ENCODE measurements at regions not wholly inside any gene's neighbourhood (a gene's known extent, or its start where the extent isn't known, plus 50 kb on each side); places are given as distances from the start of the nearest gene placed in this dataset.

DNA sequence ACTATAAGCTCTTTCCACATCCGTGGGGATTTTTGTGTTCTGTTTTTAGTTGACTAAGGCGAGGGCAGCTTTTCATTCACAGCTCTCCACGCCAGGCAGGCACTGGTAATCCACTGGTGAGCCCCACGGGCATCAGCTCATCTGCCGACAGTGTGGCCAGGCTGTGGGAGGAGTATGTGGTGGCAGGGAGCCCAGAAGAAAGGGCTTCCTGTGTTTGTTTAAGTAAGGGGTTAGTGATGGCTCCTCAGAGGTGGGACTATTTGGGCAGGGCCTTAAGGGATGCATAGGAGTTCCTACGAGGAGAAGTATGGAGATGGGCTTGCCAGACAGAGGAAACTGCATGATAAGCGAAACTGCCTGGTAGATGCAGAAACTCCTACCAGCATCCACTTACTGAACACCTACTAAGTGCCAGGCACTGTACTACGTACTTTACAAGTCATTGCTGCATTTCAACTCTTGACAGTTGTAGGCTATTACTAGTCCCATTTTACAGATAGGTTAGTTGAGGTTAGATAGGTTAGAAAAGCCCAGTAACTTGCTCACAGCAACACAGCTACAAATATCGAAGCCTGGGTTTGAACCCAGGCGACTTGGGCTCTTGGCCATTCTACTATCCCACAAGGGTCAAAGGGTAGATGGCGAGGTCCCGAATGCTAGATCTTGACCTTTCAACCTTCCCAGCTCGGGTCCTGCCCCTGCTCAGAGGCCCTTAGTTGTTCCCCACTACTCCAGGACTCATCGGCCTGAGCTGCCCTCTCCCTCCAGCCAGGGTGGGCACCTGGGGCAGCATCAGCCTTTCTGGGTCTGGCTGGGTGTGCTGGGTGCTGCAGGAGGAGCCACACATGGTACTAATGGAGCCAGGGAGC lies 55.1 kb downstream of the CEBPB start:
- DNase-seq (ENCODE audit: low spot score, unreplicated experiment): no peak
- Mint-ChIP-seq H3K4me1 (ENCODE audit: low read depth) (peaks cover 11% of the 10 kb centered on the region), H3K27ac (no peak overlapping the region), H3K9me3 (ENCODE audit: low read depth) (no peaks in the 10 kb centered on the region), H3K27me3 (peaks cover 3% of the 10 kb centered on the region), H3K36me3 (ENCODE audit: insufficient read depth) (no peaks in the 10 kb centered on the region), H3K4me3 (ENCODE audit: low read depth) (no peak overlapping the region)
- TF ChIP-seq, protein P1, sequence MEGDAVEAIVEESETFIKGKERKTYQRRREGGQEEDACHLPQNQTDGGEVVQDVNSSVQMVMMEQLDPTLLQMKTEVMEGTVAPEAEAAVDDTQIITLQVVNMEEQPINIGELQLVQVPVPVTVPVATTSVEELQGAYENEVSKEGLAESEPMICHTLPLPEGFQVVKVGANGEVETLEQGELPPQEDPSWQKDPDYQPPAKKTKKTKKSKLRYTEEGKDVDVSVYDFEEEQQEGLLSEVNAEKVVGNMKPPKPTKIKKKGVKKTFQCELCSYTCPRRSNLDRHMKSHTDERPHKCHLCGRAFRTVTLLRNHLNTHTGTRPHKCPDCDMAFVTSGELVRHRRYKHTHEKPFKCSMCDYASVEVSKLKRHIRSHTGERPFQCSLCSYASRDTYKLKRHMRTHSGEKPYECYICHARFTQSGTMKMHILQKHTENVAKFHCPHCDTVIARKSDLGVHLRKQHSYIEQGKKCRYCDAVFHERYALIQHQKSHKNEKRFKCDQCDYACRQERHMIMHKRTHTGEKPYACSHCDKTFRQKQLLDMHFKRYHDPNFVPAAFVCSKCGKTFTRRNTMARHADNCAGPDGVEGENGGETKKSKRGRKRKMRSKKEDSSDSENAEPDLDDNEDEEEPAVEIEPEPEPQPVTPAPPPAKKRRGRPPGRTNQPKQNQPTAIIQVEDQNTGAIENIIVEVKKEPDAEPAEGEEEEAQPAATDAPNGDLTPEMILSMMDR (IDR thresholded peaks at IDR 0.05; ENCODE audit: unreplicated experiment): no peak

DNA sequence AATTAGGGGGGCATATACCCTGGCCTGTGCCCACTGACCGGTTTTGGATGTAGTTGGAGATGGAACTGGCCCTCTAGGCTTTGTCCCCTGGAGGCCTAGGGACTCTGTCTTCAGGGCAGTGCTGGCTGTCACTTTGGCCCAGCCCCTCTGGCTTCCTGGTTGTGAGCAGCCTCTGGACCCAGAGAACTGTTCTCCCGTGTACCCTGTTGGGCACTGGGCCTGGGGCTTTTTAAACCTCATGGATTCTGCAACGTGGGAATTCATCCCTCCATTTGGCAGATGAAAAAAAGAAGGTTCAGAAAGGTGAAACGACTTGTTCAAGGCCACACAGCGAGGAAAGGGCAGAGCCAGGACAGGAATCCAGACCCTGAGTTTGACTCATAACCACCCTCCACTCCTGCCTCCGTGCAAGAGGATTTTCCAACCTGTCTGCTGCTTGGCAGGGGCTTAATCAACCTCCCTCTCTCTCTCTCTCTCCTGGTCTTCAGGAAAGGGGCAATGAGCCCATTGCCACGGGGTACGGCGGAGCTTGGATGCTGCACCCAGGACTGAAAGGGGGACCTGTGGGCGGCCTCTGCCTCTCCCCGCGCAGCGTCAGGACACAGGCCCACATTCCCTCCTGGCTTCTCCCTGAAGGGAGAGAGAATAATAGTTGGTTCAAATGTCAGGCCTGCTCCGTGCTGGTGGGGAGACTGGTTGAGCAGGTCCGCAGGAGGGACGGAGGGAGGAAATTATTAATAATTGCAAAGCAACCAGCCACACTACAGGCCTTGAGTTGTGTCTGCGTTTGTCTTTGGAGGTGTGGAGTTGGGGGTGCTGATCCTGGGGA lies 56.0 kb downstream of the CEBPB start:
- Mint-ChIP-seq H3K27ac (peak overlapping the region; percentile 88), H3K27me3 (peaks cover 3% of the 10 kb centered on the region), H3K36me3 (ENCODE audit: insufficient read depth) (no peaks in the 10 kb centered on the region), H3K9me3 (ENCODE audit: low read depth) (no peaks in the 10 kb centered on the region), H3K4me3 (ENCODE audit: low read depth) (no peak overlapping the region), H3K4me1 (ENCODE audit: low read depth) (peaks cover 11% of the 10 kb centered on the region)
- TF ChIP-seq, protein P1 (IDR thresholded peaks at IDR 0.05; ENCODE audit: unreplicated experiment): no peak
- DNase-seq (ENCODE audit: low spot score, unreplicated experiment): no peak

GRCh38 chr20:50247196-50248094 lies 56.8 kb downstream of the CEBPB start:
- TF ChIP-seq, protein P1 (IDR thresholded peaks at IDR 0.05; ENCODE audit: unreplicated experiment): no peak
- Mint-ChIP-seq H3K4me1 (ENCODE audit: low read depth) (peaks cover 11% of the 10 kb centered on the region), H3K36me3 (ENCODE audit: insufficient read depth) (no peaks in the 10 kb centered on the region), H3K9me3 (ENCODE audit: low read depth) (no peaks in the 10 kb centered on the region), H3K4me3 (ENCODE audit: low read depth) (no peak overlapping the region), H3K27ac (peak overlapping the region; percentile 88), H3K27me3 (peaks cover 3% of the 10 kb centered on the region)
- DNase-seq (ENCODE audit: low spot score, unreplicated experiment): no peak

DNA sequence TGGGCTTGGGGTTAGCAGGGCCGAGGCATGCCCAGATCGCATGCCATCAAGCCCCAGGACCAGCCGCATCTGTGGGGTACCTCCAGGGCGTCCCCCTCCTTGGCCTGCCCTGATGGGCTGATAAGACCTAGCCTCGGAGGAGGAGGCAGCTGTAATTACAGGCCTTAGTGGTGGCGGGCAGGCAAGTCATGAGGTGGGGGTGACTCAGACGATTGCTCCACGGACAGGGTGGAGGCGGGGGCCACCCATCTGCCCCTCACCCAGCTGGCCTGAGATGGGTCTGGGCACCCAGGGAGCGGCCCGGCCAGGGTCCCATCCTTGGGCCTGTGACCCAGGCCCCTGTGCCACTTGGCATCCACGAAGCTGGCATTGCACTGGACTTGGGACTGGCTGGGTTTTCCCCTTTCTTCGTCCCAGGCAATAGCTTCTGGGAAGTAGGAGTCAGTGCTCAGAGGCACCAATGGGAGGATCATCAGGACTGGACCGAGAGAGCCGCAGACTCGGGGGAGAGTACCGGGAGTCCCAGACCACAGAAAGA lies 57.5 kb downstream of the CEBPB start:
- H3K9me3 Mint-ChIP-seq (ENCODE audit: low read depth): no peaks in the 10 kb centered on the region
- no peaks in the 10 kb centered on the region for H3K36me3 Mint-ChIP-seq (ENCODE audit: insufficient read depth)
- no peak overlapping the region for H3K27ac Mint-ChIP-seq
- TF ChIP-seq, protein P1 (IDR thresholded peaks at IDR 0.05; ENCODE audit: unreplicated experiment): no peak
- H3K4me3 Mint-ChIP-seq (ENCODE audit: low read depth): no peak overlapping the region
- H3K4me1 Mint-ChIP-seq (ENCODE audit: low read depth): peaks cover 11% of the 10 kb centered on the region
- H3K27me3 Mint-ChIP-seq: peaks cover 3% of the 10 kb centered on the region
- no peak for DNase-seq (ENCODE audit: low spot score, unreplicated experiment)

Data from progenitor cell of endocrine pancreas (in vitro differentiated cells).